ENCODE measurements at regions not wholly inside any gene's neighbourhood (a gene's known extent, or its start where the extent isn't known, plus 50 kb on each side); places are given as distances from the start of the nearest gene placed in this dataset.
"Not testable (repeated sequence)": the region's sequence is repeated elsewhere in the genome, so short reads cannot be mapped to it uniquely, and the experiment has no call there.

DNA sequence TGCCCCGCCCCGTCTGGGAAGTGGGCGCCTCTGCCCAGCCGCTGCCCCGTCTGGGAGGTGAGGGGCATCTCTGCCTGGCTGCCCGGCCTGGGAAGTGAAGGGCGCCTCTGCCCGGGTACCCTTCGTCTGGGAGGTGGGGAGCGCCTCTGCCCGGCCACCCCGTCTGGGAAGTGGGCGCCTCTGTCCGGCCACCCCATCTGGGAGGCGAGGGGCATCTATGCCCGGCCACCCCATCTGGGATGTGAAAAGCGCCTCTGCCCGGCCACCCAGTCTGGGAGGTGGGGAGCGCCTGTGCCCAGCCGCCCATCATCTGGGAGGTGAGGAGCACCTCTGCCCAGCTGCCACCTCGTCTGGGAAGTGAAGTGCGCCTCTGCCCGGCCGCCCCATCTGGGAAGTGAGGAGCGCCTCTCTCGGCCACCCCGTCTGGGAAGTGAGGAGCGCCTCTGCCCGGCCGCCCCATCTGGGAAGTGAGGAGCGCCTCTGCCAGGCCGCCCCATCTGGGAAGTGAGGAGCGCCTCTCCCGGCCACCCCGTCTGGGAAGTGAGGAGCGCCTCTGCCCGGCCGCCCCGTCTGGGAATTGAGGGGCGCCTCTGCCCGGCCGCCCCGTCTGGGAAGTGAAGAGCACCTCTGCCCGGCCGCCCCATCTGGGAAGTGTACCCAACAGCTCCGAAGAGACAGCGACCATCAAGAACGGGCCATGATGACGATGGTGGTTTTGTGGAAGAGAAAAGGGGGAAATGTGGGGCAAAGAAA is 58.3 kb upstream of the PARP8 start:
- not testable (repeated sequence) for TF ChIP-seq POLR2A (IDR thresholded peaks at IDR 0.05; ENCODE audit: low read depth, low read length); POLR2AphosphoS5 (IDR thresholded peaks at IDR 0.05; ENCODE audit: low read depth, low read length); POU2F2 (IDR thresholded peaks at IDR 0.05; ENCODE audit: low read depth, low read length); TAF1 (IDR thresholded peaks at IDR 0.05; ENCODE audit: low read depth, low read length); PAX5 (IDR thresholded peaks at IDR 0.05; ENCODE audit: insufficient read depth, low read length, severe bottlenecking); SPI1 (IDR thresholded peaks at IDR 0.05; ENCODE audit: low read depth, low read length)
